ENCODE measurements at regions not wholly inside any gene's neighbourhood (a gene's known extent, or its start where the extent isn't known, plus 50 kb on each side); places are given as distances from the start of the nearest gene placed in this dataset.

GRCh38 chr4:112073181-112073580 is 72.1 kb upstream of the FAM241A start:
- FAIRE-seq, result no peak
- H3K36me3 ChIP-seq, result no peaks in the 10 kb centered on the region
- no peaks in the 10 kb centered on the region for H3K4me1 ChIP-seq
- no peak overlapping the region for H3K4me3 ChIP-seq
- no peaks in the 10 kb centered on the region for H3K27me3 ChIP-seq
- H3K9me3 ChIP-seq, result no peaks in the 10 kb centered on the region
- TF ChIP-seq CTCF (IDR thresholded peaks at IDR 0.05), result no peak
- ATAC-seq, result no peak
- DNase-seq, result no peak
- WGBS, 2 donors, result 70 to 72% methylated on average over 6 of the region's 6 CpGs
- H3K27ac ChIP-seq, result no peak overlapping the region
- intact Hi-C loops (cut with DNase I), result no loop called here

GRCh38 chr4:112075129-112075753 is 70.0 kb upstream of the FAM241A start:
- DNase-seq, result peak in 1 of 6 donors; percentile 19
- Histone ChIP-seq H3K36me3 (no peaks in the 10 kb centered on the region), H3K27me3 (no peaks in the 10 kb centered on the region), H3K4me3 (no peak overlapping the region), H3K4me1 (no peaks in the 10 kb centered on the region), H3K9me3 (no peaks in the 10 kb centered on the region), H3K27ac (no peak overlapping the region)
- whole genome bisulfite sequencing, 2 donors, result 45 to 56% methylated on average over 4 of the region's 4 CpGs
- peak; percentile 23 to 59 (median 49) for TF ChIP-seq CTCF (IDR thresholded peaks at IDR 0.05)
- intact Hi-C loops (cut with DNase I), result no loop called here
- ATAC-seq, result peak in 3 of 4 donors; percentile 55 to 83 (median 74)
- no peak for FAIRE-seq

- WGBS, 2 donors, result 80 to 89% methylated on average over 3 of the region's 3 CpGs
These were observed 69.3 kb upstream of the FAM241A start for GRCh38 chr4:112075906-112076305.

GRCh38 chr4:112076919-112077608 is 68.2 kb upstream of the FAM241A start:
- TF ChIP-seq CTCF (IDR thresholded peaks at IDR 0.05), result no peak
- DNase-seq (peak in 1 of 6 donors; percentile 20), ATAC-seq (no peak)

More at GRCh38 chr4:112075906-112076305, 69.3 kb upstream of the FAM241A start:
- no peak overlapping the region for H3K27ac ChIP-seq
- H3K36me3 ChIP-seq, result no peaks in the 10 kb centered on the region
- no peak for FAIRE-seq
- DNase-seq, result no peak
- H3K27me3 ChIP-seq, result no peaks in the 10 kb centered on the region
- no peak for TF ChIP-seq CTCF (IDR thresholded peaks at IDR 0.05)
- intact Hi-C loops (cut with DNase I), result no loop called here
- no peak overlapping the region for H3K4me3 ChIP-seq
- no peaks in the 10 kb centered on the region for H3K4me1 ChIP-seq
- no peaks in the 10 kb centered on the region for H3K9me3 ChIP-seq
- no peak for ATAC-seq

GRCh38 chr4:112077743-112078142 is 67.5 kb upstream of the FAM241A start:
- no peaks in the 10 kb centered on the region for H3K4me1 ChIP-seq
- 80 to 92% methylated on average over 8 of the region's 8 CpGs for WGBS, 2 donors

More at GRCh38 chr4:112076919-112077608, 68.2 kb upstream of the FAM241A start:
- no peaks in the 10 kb centered on the region for H3K36me3 ChIP-seq
- no peak overlapping the region for H3K27ac ChIP-seq
- no peak overlapping the region for H3K4me3 ChIP-seq
- H3K4me1 ChIP-seq, result no peaks in the 10 kb centered on the region
- intact Hi-C loops (cut with DNase I), result no loop called here
- 79 to 83% methylated on average over 6 of the region's 6 CpGs for WGBS, 2 donors
- H3K9me3 ChIP-seq, result no peaks in the 10 kb centered on the region
- no peaks in the 10 kb centered on the region for H3K27me3 ChIP-seq
- FAIRE-seq, result no peak

More at GRCh38 chr4:112077743-112078142, 67.5 kb upstream of the FAM241A start:
- no peak for TF ChIP-seq CTCF (IDR thresholded peaks at IDR 0.05)
- FAIRE-seq (no peak), DNase-seq (peak in 1 of 6 donors; percentile 36), ATAC-seq (no peak)
- intact Hi-C loops (cut with DNase I), result no loop called here
- H3K36me3 ChIP-seq, result no peaks in the 10 kb centered on the region
- no peaks in the 10 kb centered on the region for H3K9me3 ChIP-seq
- no peaks in the 10 kb centered on the region for H3K27me3 ChIP-seq
- H3K4me3 ChIP-seq, result no peak overlapping the region
- H3K27ac ChIP-seq, result no peak overlapping the region
